SHP77 treated with DMSO at 0.1 percent for 48 hours (cell line): ENCODE measurements at regions not wholly inside any gene's neighbourhood (a gene's known extent, or its start where the extent isn't known, plus 50 kb on each side); places are given as distances from the start of the nearest gene placed in this dataset.

Experiments
- DNase-seq: peaks from one replicate; lab custom pipeline; 2025; lab: John Stamatoyannopoulos, UW

DNA sequence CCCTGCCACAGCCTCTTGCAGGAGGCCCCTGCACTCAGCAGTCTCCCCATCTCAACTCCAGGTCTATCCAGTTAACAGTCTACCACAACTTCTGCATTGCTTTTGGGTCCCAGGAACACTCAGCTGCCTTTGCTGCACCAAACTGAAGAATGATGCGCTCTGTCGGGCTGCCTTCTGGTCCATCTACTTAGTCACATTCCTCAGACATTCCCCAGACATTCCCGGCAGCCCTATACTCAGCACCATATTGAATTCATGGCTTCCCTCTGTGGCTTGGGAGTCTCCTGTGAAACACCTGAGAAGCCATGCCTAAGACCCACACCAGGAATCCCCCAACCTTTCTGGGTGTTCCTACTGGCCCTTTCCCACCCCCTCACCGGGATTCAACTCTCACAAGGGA lies 99.6 kb upstream of the COL21A1 start:
- DNase-seq = no peak

DNA sequence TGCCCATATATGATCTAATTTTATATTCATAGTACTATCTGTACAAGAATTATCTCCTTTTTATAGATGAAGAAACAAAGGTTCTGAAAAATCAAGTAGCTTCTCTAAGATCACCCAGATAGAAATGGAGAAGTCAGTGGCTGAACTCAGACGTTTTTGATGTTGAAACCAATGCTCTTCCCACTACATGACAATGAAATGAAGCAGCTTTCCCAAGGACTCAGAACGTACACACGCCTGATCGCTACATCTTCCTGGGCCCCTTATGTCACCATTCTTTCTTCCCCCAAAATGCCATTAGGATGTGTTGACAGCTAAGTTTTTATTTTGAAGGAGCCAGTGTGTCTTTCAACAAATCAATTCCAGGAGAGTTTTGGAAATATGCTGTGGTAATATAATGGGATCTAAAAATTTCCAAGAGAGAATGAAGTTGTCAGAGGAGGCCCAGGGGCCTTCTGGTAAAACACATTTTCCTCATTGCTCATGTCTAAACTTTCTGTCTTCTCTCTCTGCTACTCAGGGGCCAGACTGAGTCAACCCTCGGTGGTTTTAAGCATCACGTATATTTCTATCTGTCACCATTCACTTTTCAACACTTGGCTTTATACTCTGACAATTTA lies 98.1 kb upstream of the COL21A1 start:
- no peak for DNase-seq

DNA sequence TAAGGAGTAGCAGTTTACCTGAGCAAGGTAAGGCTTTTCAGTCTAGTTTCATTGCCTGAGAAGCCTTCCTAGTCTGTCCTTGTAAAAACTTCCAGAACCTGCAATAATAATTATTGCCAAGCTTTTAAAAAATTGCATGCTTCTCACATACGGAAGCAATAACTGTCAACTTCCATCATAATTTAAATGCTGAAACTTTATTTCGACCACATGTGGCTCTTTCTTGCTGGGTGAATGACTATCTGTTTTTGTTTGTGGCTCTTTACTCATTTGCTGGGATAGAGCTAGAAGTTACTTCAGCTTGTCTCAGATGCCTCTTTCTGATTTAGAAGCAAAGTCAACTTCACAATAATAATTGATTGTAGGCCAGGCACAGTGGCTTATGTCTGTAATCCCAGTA lies 95.9 kb upstream of the COL21A1 start:
- no peak for DNase-seq

DNA sequence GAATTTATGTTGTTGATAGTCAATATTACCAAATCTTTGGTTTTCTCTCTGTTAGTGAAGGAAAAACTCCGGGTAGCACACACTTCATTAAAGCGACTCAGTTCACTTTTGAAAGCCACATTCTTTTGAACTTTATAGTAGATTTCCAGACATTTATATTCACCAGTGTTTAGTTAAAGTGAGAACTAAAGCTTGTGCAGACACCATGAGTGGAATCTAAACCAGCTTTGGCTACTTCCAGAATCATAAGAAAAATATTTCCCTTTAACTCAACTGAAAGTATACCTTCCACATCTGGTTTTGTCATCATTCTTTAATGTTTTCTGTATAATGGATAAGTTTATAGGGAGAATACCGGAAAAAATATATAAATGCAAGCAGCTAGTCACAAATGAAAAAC lies 92.1 kb upstream of the COL21A1 start:
- DNase-seq = no peak

DNA sequence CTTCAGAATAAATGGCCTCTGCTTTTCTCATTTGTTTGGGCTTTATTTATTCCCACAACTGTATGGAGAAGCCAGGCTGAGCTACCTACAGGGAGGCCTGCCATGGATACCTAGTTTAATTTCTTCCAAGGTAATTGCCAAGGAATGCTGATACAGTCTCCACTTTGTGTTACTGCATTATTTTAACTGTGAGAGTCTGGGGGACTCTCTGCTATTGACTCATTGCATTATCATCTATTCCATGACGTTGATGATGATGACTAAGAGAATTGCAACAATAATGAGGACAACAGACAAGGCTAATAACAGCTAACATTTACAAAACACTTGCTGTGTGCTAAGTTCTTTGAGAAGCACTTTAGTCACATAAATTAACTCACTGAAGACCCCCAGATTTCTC lies 88.3 kb upstream of the COL21A1 start:
- DNase-seq = no peak

DNA sequence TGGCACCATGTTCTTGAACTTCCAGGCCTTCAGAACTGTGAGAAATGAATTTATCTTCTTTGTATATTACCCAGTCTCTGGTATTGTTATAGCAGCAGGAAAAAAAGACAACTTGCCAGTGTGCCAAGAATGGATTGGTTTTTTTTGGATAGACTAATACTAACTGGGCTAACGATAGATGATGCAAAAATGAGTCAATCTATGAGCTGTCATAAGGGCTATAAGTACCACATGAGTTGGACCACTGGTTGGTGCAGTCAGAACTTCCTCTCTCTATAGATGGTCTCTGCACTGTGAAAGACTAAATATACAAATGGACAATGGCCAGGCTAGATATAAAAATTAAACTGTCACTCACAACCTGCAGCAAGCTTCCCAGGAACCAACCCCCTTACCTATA lies 87.6 kb upstream of the COL21A1 start:
- no peak for DNase-seq

DNA sequence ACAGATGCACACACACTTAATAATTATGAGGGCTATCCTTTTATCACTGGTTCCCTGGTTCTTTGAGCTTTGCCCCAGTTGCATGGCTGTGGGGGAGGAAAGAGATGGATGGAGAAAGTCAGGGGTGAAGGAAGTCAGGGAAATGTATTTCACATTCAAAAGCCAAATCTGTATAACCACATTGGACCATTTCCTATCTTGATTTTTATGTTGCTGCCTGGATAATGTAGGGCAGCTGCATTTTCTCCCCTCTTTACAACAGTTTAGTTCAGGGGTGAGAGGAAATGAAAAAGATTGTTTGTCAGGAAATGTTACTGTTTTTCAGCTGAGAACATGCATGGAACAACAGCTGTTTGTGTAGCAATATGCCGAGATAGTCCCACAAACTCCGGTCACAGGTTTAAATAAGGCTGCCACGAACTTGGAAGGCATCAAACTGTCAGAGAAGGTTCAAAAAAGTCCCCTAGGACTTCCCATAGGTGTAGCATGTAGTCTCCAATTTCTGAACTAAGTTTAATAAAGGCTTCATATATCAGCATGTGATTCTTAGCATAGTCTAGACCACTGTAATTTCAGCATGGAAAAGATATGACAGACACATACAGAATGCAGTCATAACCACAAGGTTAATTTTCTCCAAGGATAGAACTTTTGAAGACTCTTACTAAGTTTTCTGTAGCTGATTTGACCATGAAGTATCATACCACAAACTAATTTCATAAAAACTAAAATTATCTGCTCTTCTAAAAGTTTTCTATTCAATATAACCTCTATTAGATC lies 82.1 kb upstream of the COL21A1 start:
- no peak for DNase-seq

DNA sequence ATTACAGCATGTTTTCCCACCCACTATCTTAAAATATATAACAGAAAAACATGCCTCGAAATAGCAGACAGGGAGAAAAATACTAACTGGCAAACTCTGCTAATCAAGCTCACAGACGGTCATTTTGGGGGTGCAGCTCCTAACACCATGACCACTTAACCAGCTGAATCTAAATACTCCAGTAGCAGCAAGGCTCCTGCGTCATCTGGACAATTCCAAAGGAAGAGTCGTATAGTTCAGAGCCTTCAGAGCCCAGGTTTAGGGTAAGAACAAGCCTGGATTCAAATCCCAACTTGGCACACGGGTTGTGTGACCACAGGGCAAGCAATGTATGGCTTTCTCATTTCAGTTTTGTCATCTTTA lies 81.3 kb upstream of the COL21A1 start:
- DNase-seq = no peak

DNA sequence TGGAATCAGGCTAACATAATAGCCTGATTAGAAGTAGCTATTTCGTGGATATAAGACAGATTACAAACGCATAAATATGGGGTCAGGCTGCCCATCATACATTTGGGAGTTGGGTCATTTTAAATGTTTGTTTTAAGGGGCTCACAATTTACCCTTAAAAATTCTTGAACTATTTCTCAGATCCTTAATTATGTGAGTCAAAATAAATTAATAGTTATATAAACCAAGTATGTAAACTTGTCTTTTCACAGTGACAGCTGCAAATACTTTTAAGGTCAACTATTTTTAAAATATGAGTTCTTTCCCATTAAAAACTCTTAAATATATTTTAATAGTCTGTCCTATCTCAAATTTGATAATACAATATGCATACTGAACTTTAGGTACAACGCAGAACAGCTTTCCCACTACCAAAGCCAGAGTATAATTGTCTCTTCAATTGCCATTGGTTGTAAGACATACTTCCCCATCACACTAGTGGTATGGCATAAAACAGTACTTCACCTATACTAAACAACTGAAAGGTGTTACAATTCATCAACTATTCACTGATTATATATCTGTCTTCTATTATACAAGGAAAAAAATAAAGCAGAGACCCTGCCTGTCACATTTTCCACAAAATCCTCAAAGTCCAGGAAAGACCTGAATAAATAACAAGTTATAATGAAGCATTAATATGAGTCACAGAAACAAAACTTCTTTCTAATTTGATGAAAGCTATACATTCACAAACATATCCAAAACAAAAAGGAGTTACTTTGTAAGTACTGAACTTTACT lies 80.8 kb upstream of the COL21A1 start:
- no peak for DNase-seq

DNA sequence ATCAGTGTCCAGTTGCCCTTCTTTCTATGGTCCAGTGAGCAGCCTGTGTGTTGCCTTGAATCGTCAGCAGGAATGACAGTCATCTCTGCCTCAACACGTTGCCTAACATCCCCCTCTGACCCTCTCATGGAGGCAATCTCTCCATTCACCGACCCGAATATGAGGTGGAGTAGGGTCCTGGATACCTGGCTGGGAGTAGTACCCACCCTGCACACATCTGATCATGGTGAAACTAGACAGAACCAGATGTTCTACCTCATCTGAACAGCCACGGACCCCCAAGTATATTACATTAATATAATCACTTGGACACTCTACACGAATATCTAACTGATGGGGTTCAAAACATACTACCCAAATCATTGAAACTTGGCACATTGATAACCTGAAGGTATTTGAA lies 77.0 kb upstream of the COL21A1 start:
- no peak for DNase-seq

DNA sequence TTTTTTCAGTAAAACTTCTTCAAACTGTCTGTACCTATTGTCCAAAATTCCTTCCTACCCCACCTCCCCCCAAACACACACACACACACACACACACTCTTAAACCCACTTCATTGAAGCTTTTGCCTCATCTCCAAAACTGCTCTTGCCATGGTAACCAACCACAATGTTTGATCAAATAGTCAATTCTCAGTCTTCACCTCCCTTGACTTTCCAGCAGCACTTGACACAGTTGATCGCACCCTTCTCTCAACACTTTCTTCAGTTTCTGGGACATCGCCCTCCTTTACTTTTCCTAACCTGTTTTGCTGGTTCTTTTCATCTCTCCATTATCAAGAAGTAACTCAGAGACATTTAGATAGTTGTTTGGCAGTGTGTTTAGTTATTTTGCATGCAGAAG lies 71.5 kb upstream of the COL21A1 start:
- no peak for DNase-seq

DNA sequence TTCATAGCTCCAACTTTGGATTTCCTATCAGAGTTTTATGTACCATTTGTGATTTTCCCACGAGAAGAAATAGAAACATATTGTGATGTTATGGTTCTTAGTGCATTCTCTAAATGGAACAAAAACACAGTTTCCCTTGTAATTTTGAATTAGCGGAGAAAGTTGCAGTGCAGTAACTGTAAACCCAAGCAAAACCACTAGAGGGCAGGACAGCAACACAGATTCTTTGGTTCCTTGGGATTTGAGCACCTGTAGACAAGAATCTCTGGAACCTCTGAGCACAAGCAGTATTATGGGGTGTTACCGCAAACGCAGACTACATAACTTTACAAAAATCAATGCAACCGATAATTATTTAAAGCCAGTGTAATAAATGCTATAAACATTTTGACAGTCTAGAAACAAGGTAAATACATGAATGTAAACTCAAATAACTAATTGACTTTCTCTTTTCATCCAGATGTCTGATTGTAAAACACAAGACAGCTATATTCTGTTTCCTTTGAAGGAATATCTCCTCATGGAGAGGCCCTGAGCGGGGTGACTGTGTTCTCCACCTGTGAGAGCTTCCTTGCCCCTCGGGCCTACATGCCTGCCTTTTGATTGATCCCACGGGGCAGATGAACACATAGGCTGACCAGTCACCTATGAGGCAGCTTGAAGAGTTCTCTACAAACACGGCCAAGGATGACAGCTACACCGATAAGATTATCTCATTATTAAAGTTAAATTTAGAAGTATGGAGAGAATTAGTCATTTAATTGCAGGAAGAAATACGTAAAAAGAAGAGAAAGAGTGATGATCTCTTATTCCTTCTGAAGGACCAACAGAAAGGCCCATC lies 67.5 kb upstream of the COL21A1 start:
- peak; percentile 37 for DNase-seq

DNA sequence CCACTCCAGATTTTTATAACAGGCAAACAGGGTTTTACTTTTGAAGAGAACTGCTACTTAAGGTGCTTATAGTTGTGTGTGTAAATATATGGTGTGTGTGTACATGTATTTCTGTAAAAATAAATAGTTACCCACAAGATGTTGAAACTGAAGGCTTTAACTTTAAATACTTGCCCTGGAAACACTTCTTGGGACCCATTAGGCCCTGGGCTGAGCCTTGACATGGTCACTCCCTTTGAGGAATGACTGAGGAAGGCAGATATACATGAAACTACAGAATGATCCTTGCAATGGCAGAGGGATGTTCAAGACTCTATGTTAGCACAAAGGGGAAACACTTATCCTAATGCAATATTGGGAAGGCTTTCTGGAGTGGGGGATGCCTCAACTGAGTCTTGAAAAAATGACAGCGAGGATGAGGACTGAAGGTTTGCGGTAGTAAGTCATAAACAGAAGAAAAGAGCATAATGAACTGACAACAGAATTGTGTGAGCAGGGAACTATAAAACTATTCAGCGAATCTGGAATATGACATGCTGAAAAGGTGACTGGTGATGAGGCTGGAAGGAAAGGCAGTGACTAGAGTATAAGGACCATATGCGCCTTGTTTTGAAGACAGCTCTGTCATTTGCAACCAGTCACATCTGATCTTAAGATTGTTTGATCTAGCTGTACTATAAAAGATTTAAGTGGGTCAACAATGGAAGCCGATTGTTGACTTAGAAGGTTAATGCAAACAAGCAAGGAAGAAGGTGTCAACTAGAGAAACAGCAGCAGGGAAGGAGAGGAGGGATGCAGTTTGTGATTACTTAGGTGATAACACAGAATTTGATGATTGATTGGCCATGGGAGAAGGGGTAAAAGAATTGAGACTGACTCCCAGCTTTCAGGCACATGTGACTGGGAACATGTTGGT lies 64.4 kb upstream of the COL21A1 start:
- no peak for DNase-seq

DNA sequence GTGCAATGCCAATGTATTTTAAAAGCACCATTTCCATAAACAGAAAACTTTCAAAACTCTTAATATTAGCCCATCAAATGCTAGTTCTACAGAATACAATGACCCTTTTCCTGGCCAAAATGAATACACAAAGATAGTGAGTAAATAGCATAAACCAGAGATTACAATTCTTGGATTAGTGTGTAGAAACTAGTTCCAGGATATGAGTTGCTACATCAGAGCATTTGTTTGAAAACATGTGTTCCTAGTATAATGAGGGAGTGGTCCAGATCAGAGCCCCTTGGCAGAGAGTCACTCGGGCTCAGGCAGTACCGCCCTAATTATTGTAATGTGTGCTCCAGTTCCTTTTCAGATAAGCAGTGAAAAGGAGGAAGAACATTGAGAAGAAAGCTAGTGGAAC lies 63.7 kb upstream of the COL21A1 start:
- no peak for DNase-seq

DNA sequence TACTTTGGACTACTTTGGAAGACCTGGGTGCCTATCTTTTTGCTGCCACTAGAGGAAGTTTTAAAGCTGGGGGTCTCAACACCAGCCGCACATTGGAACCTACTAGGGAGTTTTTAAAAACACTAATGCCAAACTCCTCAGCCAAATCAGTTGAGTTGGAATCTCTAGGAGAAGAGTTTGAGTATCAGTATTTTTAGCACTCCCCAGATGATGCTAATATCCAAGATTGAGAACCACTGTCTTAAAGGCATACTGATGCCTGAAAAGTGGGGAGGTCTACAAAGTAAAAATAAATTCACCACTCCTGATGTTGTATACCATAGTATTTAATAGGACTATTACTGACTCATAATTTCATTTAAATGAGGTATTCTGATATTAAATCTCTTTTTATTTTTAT lies 62.9 kb upstream of the COL21A1 start:
- no peak for DNase-seq

DNA sequence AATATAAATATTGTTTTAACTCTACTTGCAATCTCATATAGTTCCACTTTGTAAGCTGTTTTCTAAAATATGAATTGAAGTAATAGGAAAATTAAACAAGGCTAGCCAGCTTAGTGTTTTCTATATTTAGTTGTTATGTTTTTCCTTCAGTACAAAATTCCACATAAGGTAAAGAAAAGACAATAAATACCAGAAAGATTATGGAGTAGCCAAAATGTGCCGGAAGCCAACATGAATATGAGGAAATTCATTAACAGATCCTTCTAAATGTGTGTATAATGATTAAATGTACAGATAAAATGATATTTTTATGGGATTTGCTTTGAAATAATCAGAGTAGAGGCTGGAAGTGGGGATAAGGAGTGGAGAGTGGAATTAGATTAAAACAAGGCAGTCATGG lies 52.5 kb upstream of the COL21A1 start:
- DNase-seq = no peak

DNA sequence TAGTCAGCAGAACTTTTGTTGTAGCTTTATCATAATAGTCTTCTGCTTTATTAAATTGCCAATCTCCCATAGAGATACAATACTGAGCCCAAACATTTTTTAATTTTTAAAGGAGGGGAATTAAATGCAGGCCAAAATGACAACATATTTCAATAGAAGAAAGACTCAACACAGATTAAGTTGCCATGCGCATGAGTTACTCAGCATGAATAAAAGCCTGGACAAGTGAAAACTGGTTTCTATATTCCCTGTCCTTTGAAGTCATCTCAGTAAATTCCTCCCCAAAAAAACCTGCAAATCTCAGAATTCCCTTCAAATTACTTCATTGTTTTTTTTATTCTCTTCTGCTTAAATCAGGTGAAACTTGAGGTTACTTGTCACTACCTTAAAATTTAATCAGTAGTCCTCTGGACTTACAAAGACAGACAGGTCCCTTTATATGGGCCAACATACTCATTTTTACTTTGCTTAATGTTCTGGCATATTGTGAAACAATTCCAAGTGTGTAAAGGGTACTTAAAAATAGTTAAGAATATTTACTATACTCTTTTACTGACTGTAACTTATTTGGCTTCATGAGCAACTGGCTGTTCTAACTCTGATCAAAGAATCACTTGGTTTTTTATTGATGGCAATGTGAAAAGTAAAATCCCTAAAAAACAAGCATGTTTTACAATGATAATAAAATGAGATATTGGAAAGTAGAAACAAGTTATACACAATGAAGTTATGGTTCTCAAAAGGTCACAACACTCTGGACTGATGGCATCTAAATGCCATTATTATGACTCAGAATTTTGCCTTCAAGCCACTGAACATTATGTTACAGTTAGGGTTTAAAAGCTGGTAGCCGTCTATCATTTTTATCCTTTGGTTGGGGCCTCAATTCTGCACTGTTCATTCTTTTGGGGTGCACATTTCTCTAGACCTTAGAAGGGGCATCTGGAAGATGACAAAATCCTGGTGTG lies 49.9 kb upstream of the COL21A1 start:
- no peak for DNase-seq
